ENCODE measurements at regions not wholly inside any gene's neighbourhood (a gene's known extent, or its start where the extent isn't known, plus 50 kb on each side); places are given as distances from the start of the nearest gene placed in this dataset.
A peak's percentile ranks its signal among the peaks of the same experiment; 100 is the strongest.

GRCh38 chr16:64830653-64831052, 291.2 kb downstream of the CDH11 start:
- TF ChIP-seq, protein P1, sequence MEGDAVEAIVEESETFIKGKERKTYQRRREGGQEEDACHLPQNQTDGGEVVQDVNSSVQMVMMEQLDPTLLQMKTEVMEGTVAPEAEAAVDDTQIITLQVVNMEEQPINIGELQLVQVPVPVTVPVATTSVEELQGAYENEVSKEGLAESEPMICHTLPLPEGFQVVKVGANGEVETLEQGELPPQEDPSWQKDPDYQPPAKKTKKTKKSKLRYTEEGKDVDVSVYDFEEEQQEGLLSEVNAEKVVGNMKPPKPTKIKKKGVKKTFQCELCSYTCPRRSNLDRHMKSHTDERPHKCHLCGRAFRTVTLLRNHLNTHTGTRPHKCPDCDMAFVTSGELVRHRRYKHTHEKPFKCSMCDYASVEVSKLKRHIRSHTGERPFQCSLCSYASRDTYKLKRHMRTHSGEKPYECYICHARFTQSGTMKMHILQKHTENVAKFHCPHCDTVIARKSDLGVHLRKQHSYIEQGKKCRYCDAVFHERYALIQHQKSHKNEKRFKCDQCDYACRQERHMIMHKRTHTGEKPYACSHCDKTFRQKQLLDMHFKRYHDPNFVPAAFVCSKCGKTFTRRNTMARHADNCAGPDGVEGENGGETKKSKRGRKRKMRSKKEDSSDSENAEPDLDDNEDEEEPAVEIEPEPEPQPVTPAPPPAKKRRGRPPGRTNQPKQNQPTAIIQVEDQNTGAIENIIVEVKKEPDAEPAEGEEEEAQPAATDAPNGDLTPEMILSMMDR (IDR thresholded peaks at IDR 0.05), result no peak
- TF ChIP-seq POLR2AphosphoS5 (IDR thresholded peaks at IDR 0.05) (peak; percentile 47), POLR2A (IDR thresholded peaks at IDR 0.05) (no peak)

Data from prostate gland (tissue), 2 donors.